ENCODE measurements at regions not wholly inside any gene's neighbourhood (a gene's known extent, or its start where the extent isn't known, plus 50 kb on each side); places are given as distances from the start of the nearest gene placed in this dataset.
A peak's percentile ranks its signal among the peaks of the same experiment; 100 is the strongest.

DNA sequence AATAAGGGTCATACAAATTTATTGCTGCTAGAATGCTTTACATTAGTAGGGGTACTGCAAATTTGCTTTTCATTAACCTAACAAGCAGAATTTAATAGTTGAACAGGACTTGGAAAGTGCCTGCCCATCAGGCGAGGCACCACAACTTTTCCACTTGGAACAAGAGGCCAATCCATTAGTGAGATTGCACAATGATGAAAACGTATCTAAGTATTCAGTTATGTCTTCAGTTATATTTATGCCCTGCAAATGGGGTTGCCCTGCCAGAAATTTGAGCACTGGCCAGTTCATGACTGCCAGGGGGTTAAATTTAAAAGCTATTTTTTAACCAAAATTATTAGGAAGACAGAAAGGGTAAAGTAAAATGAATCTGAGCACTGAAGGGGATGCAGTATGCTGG is 111.1 kb upstream of the PALS2 start:
- DNase-seq (ENCODE audit: extremely low read depth in 1 of 11, low read depth in 9 of 11, low spot score in 4 of 11) = no peak

DNA sequence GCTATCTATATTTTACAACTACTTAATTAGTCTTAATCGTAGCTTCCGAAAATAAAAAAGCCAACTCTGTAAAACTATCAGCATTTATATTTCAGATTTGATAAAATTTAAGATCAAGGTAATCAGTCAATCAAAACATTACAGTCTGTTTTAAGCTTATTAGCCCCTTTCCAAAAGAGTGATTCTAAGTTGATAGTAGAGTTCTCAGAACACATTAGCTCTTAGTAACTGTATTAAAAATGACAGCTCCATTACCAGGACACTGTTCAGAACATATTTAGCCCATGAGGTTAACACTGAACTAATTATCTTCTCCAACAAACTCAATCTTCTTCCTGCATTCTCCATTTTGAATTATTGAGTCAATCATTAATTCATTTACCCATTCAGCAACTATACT is 110.3 kb upstream of the PALS2 start:
- no peak for DNase-seq (ENCODE audit: extremely low read depth in 1 of 11, low read depth in 9 of 11, low spot score in 4 of 11)

DNA sequence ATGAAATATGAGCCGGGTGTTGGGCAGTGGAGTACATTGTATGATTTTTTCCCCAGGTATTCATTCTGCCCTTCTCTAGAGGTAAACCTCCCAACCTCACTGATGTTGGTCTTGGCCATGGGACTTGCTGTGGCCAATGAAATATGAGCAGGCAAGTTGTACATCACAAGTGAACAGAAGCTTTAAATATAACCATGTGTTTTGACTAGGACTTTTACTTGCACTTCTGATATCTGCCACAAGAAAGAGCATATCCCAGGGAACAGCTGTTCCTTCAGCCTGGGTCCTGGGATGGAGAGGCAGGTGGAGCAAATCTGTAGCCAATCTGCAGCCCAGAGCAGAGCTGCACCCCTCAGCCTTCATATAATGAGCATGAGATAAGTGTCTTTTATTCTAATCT is 109.8 kb upstream of the PALS2 start:
- no peak for DNase-seq (ENCODE audit: extremely low read depth in 1 of 11, low read depth in 9 of 11, low spot score in 4 of 11)

DNA sequence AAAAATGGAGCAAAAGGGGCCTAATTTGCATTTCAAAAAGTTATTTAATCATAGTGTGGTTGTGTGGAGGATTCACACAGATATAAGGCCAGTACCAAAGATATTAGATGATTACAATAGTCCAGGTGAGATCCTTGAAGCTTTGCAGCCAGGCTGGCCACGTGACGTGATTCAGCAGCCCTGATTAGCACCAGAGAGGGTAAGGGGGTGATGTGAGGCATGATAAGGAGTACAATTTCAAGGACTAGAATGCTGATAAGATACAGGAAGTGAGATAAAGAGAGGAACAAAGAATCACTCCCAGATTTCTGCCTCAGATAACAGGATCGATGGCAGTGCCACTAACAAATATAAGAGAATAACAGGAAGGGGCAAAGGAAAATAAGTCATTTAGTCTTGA is 108.4 kb upstream of the PALS2 start:
- DNase-seq (ENCODE audit: extremely low read depth in 1 of 11, low read depth in 9 of 11, low spot score in 4 of 11) = no peak

DNA sequence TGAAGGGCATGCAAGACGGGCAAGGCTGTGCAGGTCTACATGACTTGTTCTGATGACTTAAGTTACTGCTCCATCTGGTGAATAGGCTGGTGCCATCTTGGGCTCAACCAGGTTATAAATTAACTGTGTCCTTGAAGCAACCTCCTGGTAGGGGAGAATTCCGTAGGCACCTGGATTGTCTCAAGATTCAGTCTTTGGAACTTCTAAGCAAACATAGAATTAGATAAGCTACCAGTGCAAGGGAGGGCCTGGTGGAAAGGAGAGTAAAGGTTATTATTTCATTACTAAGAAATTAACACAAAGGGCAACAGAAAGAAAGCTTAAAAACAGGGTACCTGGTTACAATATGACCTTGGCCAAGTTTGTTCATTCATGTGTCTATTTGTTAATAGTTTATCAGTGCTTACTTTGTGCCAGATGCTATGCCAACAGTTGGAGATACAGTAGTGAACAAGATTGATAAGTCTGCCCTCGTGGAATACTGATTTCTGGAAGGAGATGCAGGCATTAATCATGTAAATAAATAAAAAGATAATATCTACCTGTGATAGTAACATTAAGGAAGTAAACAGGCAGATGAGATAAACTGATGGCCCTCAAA is 107.0 kb upstream of the PALS2 start:
- no peak for DNase-seq (ENCODE audit: extremely low read depth in 1 of 11, low read depth in 9 of 11, low spot score in 4 of 11)

DNA sequence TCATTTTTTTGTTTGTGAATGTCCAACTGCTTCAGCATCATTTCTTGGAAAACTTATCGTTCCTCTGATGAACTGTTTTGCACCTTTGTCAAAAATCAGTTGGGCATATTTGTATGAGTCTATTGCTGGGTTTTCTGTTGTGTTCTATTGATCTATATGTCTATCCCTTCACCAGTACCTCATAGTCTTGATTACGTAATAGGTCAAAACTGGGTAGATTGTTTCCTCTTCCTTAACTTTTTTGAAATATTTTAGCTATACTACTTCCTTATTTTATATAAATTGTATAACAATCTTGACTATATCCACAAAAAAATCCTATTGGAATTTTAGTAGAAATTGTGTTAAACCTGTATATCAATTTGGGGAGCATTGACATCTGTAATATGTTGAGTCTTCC is 104.1 kb upstream of the PALS2 start:
- no peak for DNase-seq (ENCODE audit: extremely low read depth in 1 of 11, low read depth in 9 of 11, low spot score in 4 of 11)

DNA sequence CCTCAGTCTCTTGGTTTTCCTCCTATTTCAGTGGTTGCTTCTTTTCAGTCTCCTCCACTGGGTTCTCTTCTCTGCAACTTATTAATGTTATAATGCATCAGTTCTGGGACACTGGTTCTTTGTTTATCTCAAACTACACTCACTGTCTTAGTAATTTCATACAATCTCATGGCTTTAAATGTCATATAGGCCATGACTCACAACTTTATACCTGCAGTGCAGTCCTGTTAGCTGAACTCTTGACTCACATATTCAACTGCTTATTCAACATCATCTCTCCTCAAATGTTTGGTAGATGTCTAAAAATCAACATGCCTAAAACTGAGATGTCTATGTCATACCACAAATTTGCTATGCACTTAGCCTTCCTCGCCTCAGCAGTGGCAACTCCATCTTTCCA is 101.2 kb upstream of the PALS2 start:
- no peak for DNase-seq (ENCODE audit: extremely low read depth in 1 of 11, low read depth in 9 of 11, low spot score in 4 of 11)

DNA sequence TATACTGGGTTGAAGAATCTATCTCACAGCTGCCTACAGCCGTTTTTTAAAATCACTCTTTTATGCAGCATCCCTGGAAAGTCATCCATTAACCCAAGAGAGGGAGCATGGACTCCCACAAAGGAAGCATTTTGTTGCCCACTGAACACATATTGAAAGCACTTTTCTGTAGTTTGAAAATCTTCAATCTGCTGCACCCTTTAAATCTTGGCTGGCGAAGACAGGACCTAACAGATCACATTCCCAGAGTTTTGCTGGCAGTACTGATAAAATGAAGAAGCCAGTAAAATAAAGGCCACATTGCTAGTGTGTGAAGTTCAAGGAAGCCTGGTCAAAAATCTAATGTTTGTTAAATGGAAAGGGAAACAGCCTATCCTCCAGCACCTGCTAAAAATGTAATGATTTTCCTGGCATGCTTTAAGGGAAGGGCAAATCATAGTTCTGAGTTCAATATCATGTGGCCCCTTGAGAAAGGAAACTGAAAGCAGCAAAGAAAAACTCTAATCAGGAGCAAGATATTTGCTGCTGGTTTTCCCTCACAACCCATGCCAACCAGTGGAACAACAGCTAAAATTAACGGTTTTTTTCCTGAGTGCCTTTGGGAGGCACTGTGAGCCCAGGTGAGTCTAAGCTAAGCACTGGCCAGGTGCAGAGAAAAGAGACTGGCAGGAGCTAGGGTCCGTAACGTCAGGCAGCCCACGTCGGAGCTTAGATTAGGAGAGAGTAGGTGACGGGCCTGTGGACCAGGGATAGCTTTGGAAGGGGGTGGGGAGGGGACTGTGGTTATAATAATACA is 97.9 kb upstream of the PALS2 start:
- no peak for DNase-seq (ENCODE audit: extremely low read depth in 1 of 11, low read depth in 9 of 11, low spot score in 4 of 11)

DNA sequence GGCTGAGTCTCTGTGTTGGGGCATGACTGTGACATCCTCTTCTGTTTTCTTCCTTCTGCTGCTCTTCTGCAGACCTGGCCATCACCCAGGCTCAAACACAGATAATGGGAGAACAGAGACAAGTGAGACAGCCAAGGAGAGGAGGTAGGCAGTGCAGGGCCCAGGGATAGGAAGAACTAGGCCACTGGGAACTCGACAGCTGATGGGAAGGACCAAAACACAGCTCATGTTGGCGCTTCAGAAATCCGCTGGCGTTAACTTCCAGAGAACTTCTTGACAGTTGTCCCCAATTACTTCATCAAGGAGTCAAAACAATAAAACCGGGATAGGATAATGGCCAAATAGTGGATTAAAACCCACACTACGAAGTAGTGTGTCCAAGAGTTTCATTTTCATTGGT is 97.0 kb upstream of the PALS2 start:
- DNase-seq (ENCODE audit: extremely low read depth in 1 of 11, low read depth in 9 of 11, low spot score in 4 of 11) = no peak

DNA sequence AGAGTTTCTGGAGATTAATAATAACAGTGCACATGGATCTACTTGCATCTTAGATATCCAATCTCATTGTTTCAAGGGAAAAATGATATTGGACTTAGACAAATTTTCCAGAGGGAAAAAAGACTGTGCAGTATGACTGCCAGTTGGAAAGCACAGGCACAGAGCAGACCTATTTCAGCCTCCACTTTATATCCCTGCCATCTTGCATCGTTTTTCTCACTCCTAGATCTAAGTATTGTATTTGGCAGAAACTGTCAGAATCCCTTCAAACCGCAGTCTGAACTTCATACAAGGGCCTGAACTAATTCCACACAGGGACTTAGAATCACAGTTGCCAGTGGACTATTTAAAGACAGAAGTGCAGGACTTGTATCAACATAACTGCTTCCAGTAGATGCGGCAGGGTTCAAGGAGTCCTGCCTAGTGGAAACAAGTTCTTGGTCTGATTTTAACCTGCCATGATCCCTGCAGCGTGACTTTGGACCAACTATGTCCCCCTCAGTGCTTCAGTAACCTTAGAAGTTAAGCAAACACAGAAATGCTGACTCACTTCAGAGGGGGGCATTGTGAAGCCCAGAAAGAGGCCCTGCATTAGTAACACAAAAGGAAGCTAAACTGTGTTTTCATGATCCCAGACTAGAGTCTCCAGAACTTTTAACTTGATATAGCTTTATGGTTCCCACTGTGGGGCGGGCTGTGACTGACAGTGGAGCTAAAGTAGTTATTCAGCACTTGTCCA is 95.7 kb upstream of the PALS2 start:
- DNase-seq (ENCODE audit: extremely low read depth in 1 of 11, low read depth in 9 of 11, low spot score in 4 of 11) = peak; percentile 42 to 79 (median 57)

DNA sequence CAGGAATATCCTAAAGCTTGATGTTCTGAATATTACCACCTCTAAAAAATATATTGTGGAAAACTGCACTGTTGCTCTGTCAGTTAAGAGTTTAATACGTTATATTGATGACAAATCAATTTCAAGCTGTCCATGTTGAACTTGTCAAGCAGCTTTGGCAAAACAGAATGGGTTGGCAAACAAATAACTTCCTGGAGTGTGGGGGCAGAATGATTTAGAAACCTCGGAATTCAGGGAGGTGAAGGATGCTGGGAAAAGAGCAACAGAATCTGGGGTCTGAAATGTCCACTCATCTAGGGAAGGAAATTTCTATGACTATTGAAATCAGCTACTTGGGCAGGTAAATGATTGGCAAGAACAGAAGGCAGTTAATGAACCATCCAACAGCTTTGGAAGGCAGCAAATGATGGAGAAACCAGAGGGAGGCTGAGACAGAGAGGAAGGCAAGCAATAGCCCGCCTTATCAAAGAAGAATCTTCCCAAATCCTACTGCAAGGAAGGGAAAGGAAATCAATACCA is 95.1 kb upstream of the PALS2 start:
- DNase-seq (ENCODE audit: extremely low read depth in 1 of 11, low read depth in 9 of 11, low spot score in 4 of 11) = peak in 1 of 11 donors; percentile 7

DNA sequence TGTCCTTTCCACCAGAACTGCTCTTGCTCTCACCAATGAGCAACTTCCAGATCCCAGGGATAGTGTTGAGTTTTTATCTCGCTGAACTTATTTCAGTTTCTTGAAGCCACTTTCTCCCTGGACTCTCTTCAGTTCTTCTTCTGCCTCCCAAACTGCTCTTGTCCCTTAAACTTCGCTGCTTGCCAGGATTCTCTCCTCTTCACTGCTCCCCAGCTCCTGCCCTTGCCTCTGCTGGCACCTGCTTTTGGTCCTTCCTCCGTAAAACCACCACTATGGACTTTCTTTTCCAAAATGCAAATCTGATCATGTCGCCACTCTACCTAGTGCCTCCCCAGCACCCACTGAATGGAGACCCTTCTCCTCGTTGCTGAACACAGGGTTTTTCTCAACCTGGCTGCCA is 92.8 kb upstream of the PALS2 start:
- no peak for DNase-seq (ENCODE audit: extremely low read depth in 1 of 11, low read depth in 9 of 11, low spot score in 4 of 11)

DNA sequence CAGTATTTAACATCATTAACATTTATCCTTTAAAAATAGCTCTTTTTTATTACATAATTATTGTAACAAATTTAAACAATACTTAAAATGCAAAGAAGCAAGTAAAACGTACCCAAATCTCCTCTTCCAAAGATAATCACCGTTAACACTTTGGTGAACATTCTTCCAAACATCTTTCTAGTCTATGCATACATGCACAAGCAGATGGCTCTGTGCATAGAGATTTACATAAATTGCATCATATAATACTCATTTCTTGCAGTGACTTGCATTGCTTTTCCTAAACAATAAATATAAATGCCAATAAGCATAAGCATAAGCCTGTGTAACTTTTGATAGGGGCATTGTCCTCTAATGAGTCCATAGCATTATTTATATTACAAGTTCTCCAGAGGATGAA is 89.4 kb upstream of the PALS2 start:
- no peak for DNase-seq (ENCODE audit: extremely low read depth in 1 of 11, low read depth in 9 of 11, low spot score in 4 of 11)

DNA sequence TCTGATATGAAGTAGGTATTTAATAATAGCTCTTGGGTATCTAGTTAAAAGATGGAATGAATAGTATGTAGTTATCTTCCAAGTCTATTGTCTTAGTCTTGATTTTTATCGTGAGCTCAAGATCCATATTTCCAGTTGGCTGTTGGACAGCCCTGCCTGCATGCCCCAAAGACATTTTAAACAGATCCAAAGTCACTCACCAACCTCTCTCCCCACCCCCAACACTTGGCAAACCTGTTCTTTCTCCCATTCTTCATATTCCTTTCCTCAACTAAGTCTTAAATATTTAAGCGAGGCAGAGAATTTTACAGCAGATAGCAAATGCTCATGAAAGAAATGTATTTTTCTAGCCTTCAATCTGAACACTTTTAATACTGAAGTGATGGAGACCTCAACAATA is 80.7 kb upstream of the PALS2 start:
- no peak for DNase-seq (ENCODE audit: extremely low read depth in 1 of 11, low read depth in 9 of 11, low spot score in 4 of 11)

DNA sequence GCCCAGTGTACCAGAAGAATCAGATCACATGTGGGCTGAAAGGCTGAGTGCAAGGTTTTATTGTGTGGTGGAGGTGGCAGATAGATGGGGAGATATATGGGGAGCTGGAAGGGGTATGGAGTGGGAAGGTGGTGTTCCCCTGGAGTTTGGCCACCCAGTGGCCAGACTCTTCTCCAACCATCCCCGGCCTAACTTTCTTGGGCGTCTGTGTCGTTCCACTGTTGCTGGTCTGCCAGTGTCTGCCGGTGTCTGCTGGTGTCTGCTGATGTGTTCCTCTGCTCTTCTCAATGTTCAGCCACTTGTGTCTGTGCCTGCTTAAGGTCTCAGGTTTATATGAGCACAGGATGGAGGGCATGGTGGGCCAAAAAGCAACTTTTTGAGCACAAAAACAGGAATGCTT is 78.4 kb upstream of the PALS2 start:
- DNase-seq (ENCODE audit: extremely low read depth in 1 of 11, low read depth in 9 of 11, low spot score in 4 of 11) = no peak

DNA sequence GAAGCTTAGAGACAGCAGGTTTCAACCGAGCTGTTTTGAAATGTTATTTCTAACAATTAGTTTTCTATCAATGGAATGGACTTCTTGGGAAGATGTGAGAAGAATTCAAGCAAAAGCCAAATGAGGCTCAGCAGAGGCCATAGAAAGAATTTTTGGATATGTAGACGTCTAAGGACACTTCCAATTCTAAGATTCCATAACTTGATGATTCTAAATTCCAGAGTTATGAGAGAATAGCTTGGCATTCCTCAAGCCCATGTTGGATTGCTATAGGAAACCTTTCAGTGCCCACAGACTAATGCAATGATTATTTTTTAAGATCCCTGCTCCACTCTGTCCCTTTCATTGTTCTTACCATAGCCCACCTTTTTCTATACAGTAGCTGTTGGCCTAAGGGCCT is 77.2 kb upstream of the PALS2 start:
- no peak for DNase-seq (ENCODE audit: extremely low read depth in 1 of 11, low read depth in 9 of 11, low spot score in 4 of 11)

DNA sequence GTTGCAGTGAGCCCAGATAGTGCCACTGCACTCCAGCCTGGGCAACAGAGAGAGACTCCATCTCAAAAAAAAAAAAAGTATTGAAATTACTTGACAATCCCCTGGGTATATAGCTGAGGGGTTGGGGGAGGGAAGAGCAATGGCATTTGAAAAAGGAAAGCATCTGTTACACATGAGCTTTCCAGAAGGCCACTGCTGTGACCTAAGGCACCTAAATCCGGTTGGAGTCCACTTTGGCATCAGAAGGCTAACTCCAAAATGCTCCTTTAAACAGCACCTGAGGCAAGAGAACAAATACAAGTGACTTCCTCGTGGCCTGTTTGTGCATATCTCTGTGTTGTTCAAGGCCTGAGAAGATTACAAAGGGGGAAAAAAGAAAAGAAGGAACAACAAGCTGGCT is 74.8 kb upstream of the PALS2 start:
- DNase-seq (ENCODE audit: extremely low read depth in 1 of 11, low read depth in 9 of 11, low spot score in 4 of 11) = no peak

DNA sequence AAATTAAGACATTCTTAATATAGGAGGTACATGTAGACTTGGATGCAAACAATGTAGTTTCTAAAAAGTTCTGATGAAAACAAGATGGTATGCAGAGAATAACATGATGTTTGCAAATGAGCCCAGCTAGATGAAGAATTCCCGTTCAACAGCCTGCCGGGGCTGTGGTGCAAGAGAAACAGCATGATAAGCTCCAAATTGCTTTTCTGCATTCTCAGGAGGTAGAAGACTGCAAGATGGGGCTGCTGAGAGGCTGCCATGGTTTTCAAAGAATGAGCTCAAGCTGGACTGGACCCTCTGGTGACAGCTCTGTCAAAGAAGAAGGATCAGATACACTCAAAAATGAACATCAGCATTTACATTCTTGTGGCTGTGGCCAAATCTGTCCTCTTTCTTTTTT is 73.4 kb upstream of the PALS2 start:
- no peak for DNase-seq (ENCODE audit: extremely low read depth in 1 of 11, low read depth in 9 of 11, low spot score in 4 of 11)

DNA sequence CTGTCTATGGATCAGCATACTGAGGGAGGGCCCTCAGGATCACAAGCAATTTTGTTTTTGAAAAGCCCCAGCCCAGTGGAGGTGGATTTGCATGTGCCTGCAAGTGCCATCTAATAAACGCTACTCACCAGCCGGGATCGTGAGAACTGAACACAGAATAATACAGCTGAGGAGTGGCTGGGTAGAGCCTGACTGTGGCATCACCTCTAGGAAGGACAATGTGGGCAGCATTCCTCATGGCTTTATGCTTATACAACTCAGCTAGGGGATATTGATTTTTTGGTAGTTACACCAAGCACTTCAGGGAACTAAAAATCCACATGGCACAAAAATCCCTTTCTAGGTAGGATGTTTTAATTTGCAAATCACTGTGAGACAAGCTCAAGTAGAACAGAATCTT is 72.7 kb upstream of the PALS2 start:
- no peak for DNase-seq (ENCODE audit: extremely low read depth in 1 of 11, low read depth in 9 of 11, low spot score in 4 of 11)

DNA sequence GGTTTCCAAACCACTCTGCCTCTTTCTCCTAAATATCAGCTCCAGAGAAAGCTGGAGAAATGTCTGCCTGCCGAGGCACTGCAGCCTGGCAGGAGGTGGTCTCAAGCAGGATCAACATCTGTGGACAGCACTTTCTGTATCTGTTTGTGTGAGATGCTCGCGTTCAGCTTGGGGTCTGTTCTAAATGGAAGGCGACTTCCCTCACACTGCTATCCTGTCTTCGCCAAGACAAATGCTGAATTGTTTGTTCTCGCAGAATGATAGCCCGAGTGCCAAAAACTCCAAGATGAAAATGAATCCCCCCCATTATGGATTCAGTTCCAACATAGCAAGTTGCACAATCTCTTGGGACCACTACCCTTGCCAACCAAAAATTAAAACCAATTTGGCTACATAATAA is 72.2 kb upstream of the PALS2 start:
- DNase-seq (ENCODE audit: extremely low read depth in 1 of 11, low read depth in 9 of 11, low spot score in 4 of 11) = no peak
